ENCODE measurements at regions not wholly inside any gene's neighbourhood (a gene's known extent, or its start where the extent isn't known, plus 50 kb on each side); places are given as distances from the start of the nearest gene placed in this dataset.

DNA sequence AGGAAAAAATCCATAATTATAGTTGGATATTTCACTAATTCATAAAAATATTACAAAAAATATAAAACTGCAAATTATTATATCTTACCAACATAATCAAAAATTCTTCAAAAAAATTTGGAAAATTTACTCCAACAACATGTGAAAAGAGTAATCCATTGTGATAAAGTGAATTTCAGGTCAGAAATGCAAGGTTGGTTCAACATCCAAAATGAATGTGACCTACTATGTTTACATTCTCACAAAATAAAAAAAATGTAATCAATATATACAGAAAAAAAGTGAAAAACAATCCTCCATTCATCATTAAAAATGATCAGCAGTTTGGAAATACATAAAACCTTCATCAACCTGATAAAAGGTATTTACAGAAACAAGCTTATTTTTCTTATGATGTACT lies 1252.2 kb downstream of the JRKL start:
- Histone ChIP-seq H3K9me3 (ENCODE audit: control extremely low read depth in 1 of 3, control insufficient read depth in 2 of 3, insufficient read depth in 1 of 3, low read length in 2 of 3) (peaks cover 0 to 8% (median 0%) of the 10 kb centered on the region in 3 donors), H2AFZ (ENCODE audit: insufficient read depth, low read depth, low read length, poor library complexity, severe bottlenecking) (no peak overlapping the region), H3K79me2 (ENCODE audit: control insufficient read depth, insufficient read depth, low read length) (no peaks in the 10 kb centered on the region), H4K20me1 (ENCODE audit: control insufficient read depth, insufficient read depth, low read length, poor library complexity, severe bottlenecking) (no peaks in the 10 kb centered on the region), H3K4me2 (replicated peaks; ENCODE audit: low read depth, low read length, poor library complexity, severe bottlenecking) (no peak overlapping the region), H3K27ac (ENCODE audit: low read length in 2 of 2) (no peak overlapping the region), H3K36me3 (replicated peaks in 1 of 2; ENCODE audit: control extremely low read depth in 1 of 2, control insufficient read depth in 1 of 2, extremely low read depth in 1 of 2, insufficient read depth in 2 of 2, low read length in 1 of 2) (no peaks in the 10 kb centered on the region), H3K27me3 (replicated peaks in 1 of 4; ENCODE audit: control extremely low read depth in 1 of 4, control insufficient read depth in 3 of 4, insufficient read depth in 4 of 4, low read length in 3 of 4) (no peaks in the 10 kb centered on the region), H3K4me1 (ENCODE audit: control insufficient read depth in 2 of 2, insufficient read depth in 2 of 2, low read length in 2 of 2) (no peaks in the 10 kb centered on the region), H3K9ac (ENCODE audit: low read length) (no peak overlapping the region), H3K4me3 (ENCODE audit: control extremely low read depth in 1 of 5, extremely low read depth in 1 of 5, insufficient read depth in 1 of 5, low read depth in 2 of 5, low read length in 4 of 5) (no peak overlapping the region)
- TF ChIP-seq, protein P1, sequence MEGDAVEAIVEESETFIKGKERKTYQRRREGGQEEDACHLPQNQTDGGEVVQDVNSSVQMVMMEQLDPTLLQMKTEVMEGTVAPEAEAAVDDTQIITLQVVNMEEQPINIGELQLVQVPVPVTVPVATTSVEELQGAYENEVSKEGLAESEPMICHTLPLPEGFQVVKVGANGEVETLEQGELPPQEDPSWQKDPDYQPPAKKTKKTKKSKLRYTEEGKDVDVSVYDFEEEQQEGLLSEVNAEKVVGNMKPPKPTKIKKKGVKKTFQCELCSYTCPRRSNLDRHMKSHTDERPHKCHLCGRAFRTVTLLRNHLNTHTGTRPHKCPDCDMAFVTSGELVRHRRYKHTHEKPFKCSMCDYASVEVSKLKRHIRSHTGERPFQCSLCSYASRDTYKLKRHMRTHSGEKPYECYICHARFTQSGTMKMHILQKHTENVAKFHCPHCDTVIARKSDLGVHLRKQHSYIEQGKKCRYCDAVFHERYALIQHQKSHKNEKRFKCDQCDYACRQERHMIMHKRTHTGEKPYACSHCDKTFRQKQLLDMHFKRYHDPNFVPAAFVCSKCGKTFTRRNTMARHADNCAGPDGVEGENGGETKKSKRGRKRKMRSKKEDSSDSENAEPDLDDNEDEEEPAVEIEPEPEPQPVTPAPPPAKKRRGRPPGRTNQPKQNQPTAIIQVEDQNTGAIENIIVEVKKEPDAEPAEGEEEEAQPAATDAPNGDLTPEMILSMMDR (IDR thresholded peaks at IDR 0.05) = no peak
- TF ChIP-seq EZH2 (IDR thresholded peaks at IDR 0.05; ENCODE audit: borderline replicate concordance, insufficient read depth, low read depth, low read length, poor library complexity, severe bottlenecking) = no peak
- intact Hi-C loops (cut with micrococcal nuclease) = no loop called here
- no peaks in the 10 kb centered on the region for H3K27me3 Mint-ChIP-seq
- no peaks in the 10 kb centered on the region for H3K4me1 Mint-ChIP-seq
- peaks cover 6% of the 10 kb centered on the region for H3K9me3 Mint-ChIP-seq (ENCODE audit: insufficient read depth)
- ATAC-seq (ENCODE audit: low read depth) = no peak
- no peak overlapping the region for H3K4me3 Mint-ChIP-seq
- ChIA-PET CTCF (no interaction called here), POLR2A (no interaction called here)
- no peak for DNase-seq
- no peak overlapping the region for H3K27ac Mint-ChIP-seq

DNA sequence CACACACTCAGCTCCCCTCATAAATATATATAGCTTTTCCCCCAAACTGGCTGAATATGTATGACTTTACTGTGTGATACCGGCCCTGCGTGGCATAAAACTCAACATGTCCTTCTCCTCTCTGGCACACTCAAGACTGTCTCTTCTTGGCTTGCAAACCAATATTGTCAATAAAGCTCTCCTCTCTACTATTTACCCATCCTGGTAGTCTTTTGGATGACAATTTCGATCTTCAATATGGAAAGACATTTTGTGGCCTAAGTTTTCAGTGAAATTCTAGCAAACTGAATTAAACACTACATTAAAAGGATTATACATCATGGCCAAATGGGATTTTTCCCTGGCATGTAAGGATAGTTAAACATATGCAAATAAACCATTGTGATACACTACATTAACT lies 1255.9 kb downstream of the JRKL start:
- Histone ChIP-seq H2AFZ (ENCODE audit: insufficient read depth, low read depth, low read length, poor library complexity, severe bottlenecking) (no peak overlapping the region), H3K79me2 (ENCODE audit: control insufficient read depth, insufficient read depth, low read length) (no peaks in the 10 kb centered on the region), H3K4me1 (ENCODE audit: control insufficient read depth in 2 of 2, insufficient read depth in 2 of 2, low read length in 2 of 2) (no peaks in the 10 kb centered on the region), H3K4me3 (ENCODE audit: control extremely low read depth in 1 of 5, extremely low read depth in 1 of 5, insufficient read depth in 1 of 5, low read depth in 2 of 5, low read length in 4 of 5) (no peak overlapping the region), H3K9me3 (ENCODE audit: control extremely low read depth in 1 of 3, control insufficient read depth in 2 of 3, insufficient read depth in 1 of 3, low read length in 2 of 3) (peaks cover 0 to 8% (median 0%) of the 10 kb centered on the region in 3 donors), H3K27ac (ENCODE audit: low read length in 2 of 2) (no peak overlapping the region), H3K9ac (ENCODE audit: low read length) (no peak overlapping the region), H3K36me3 (replicated peaks in 1 of 2; ENCODE audit: control extremely low read depth in 1 of 2, control insufficient read depth in 1 of 2, extremely low read depth in 1 of 2, insufficient read depth in 2 of 2, low read length in 1 of 2) (no peaks in the 10 kb centered on the region), H4K20me1 (ENCODE audit: control insufficient read depth, insufficient read depth, low read length, poor library complexity, severe bottlenecking) (no peaks in the 10 kb centered on the region), H3K27me3 (replicated peaks in 1 of 4; ENCODE audit: control extremely low read depth in 1 of 4, control insufficient read depth in 3 of 4, insufficient read depth in 4 of 4, low read length in 3 of 4) (no peaks in the 10 kb centered on the region), H3K4me2 (replicated peaks; ENCODE audit: low read depth, low read length, poor library complexity, severe bottlenecking) (no peak overlapping the region)
- no peak overlapping the region for H3K27ac Mint-ChIP-seq
- TF ChIP-seq, protein P1 (IDR thresholded peaks at IDR 0.05) = no peak
- no peak for TF ChIP-seq EZH2 (IDR thresholded peaks at IDR 0.05; ENCODE audit: borderline replicate concordance, insufficient read depth, low read depth, low read length, poor library complexity, severe bottlenecking)
- no peaks in the 10 kb centered on the region for H3K9me3 Mint-ChIP-seq (ENCODE audit: insufficient read depth)
- H3K4me1 Mint-ChIP-seq = no peaks in the 10 kb centered on the region
- WGBS (ENCODE audit: insufficient coverage) = no CpG with 5 or more reads among the region's 3 CpGs
- POLR2A ChIA-PET = no interaction called here
- H3K4me3 Mint-ChIP-seq = no peak overlapping the region
- DNase-seq = no peak
- CTCF ChIA-PET = no interaction called here
- no peak for ATAC-seq (ENCODE audit: low read depth)
- intact Hi-C loops (cut with micrococcal nuclease) = no loop called here
- H3K27me3 Mint-ChIP-seq = no peaks in the 10 kb centered on the region
